ENCODE measurements at regions not wholly inside any gene's neighbourhood (a gene's known extent, or its start where the extent isn't known, plus 50 kb on each side); places are given as distances from the start of the nearest gene placed in this dataset.

DNA sequence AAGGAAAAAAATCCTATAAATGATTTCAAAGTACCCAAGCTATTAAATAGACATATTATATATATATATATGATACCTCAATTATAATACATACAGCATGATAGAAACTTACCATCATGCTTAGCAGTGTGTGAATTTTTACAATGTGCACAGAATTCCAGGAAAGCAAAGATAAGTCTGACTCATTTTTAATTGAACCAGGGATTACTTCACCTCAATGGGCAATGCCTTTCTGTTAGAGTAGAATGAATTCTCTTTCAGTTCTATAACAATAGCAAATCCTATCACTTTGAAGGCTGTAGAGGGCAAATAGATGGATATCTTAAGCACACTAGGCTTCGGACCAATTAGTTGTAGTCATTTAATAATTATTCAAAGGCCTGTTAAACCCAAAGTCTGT, 54.8 kb upstream of the P3H2 start:
- DNase-seq (ENCODE audit: low spot score), result peak; percentile 31
- ChIA-PET POLR2A (ENCODE audit: low non-redundant PET) (no interaction called here), CTCF (no interaction called here)
- TF ChIP-seq CTCF (conservative IDR thresholded peaks at IDR 0.05; ENCODE audit: low read depth), result no peak
- no peak overlapping the region for H3K27ac ChIP-seq

- no peak for TF ChIP-seq CTCF (conservative IDR thresholded peaks at IDR 0.05; ENCODE audit: low read depth)
- no peak overlapping the region for H3K27ac ChIP-seq
- ChIA-PET POLR2A (ENCODE audit: low non-redundant PET) (no interaction called here), CTCF (interaction anchor here (0.6 kb wide), 1 partner anchor 523 kb away, joined by 3 read pairs; no protein-coding TSS in a partner anchor)
- DNase-seq (ENCODE audit: low spot score), result no peak
These were observed 53.8 kb upstream of the P3H2 start for GRCh38 chr3:190174471-190174870.

DNA sequence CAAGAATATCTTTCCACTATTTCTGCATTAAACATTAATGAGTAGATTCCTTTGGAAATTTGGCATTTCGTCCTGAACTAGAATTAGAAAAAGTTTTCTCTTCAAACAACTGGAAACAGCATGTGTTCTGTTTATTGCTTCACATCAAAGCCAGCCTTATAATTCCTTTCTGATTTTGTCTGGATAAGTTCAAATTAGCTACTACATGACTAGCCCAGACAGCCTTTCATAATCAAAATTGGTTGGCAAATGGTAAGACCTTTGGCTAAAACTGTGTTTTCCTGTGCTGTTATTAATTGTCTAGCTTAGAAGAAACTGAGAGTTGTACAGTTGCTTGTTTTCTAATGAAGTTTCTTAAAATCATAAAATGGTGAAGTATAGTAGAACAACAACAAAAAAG, 52.7 kb upstream of the P3H2 start:
- no peak for DNase-seq (ENCODE audit: low spot score)
- TF ChIP-seq CTCF (conservative IDR thresholded peaks at IDR 0.05; ENCODE audit: low read depth), result no peak
- H3K27ac ChIP-seq, result no peak overlapping the region
- ChIA-PET POLR2A (ENCODE audit: low non-redundant PET) (no interaction called here), CTCF (interaction anchor here (0.7 kb wide), 1 partner anchor 127 kb away, joined by 8 read pairs; no protein-coding TSS in a partner anchor)

DNA sequence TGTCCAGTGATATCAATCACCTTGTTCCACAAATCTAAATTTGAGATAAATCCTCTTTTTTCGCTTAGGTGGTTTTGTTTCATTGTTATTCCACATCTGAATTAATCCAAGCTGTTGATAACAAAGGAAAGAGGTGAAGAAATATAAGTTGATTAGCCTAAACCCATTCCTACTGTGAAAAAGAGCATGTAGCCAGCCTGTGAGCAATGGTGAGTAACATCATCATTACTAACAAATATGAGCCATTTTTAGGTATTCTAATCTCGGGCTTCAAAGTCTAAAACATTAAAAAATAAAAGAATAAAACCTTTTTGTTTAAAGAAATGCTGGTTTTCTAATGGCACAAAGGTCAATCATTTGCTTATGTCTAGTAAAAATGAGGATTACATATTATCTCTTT, 52.1 kb upstream of the P3H2 start:
- TF ChIP-seq CTCF (conservative IDR thresholded peaks at IDR 0.05; ENCODE audit: low read depth), result no peak
- DNase-seq (ENCODE audit: low spot score), result peak; percentile 16
- H3K27ac ChIP-seq, result no peak overlapping the region
- ChIA-PET CTCF (interaction anchor here (0.8 kb wide), 1 partner anchor 327 kb away, joined by 5 read pairs; no protein-coding TSS in a partner anchor), POLR2A (ENCODE audit: low non-redundant PET) (no interaction called here)

Measured in RWPE1 (cell line).